Left kidney (tissue), 1 donor: ENCODE measurements at regions not wholly inside any gene's neighbourhood (a gene's known extent, or its start where the extent isn't known, plus 50 kb on each side); places are given as distances from the start of the nearest gene placed in this dataset.
"Not testable (repeated sequence)": the region's sequence is repeated elsewhere in the genome, so short reads cannot be mapped to it uniquely, and the experiment has no call there.

Experiments
- DNase-seq: peaks from one replicate; pipeline ENCODE4 v3.0.0-alpha.2; 2013

DNA sequence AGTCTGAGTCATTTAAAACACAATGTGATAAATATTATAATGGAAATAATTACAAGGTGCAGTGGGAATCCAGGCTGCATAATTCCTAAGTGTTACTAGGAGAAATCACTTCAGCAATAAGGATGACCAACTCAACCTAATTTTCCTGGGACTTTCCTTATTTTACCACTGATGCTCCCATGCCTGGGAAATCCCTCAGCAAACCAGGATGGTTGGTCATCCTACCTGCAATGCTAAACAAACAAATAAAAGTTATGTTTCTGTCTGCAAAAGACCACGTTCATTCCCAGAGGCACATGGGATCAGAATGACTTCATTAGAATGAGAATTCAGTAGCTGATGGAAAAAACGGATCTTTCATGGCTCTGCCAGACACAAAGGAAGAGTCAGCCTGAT is 130.8 kb upstream of the RAP1B start:
- DNase-seq = no peak

DNA sequence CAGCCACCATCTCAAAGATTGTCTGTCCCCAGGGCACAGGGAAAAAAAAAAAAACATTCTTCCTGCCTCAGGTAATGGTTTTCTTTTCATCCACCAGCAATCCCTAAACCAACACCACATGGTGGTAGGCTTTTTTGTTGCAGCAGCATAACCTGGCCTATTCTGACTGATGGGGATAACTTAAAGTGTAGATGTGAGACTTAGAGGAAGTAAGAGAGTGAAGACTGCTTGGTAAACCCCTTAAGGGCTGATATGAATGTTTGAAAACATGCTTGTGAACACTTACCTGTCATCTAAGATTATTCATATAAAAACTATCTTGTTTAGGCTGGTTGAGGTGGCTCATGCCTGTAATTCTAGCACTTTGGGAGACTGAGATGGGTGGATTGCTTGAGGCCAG is 130.2 kb upstream of the RAP1B start:
- no peak for DNase-seq

DNA sequence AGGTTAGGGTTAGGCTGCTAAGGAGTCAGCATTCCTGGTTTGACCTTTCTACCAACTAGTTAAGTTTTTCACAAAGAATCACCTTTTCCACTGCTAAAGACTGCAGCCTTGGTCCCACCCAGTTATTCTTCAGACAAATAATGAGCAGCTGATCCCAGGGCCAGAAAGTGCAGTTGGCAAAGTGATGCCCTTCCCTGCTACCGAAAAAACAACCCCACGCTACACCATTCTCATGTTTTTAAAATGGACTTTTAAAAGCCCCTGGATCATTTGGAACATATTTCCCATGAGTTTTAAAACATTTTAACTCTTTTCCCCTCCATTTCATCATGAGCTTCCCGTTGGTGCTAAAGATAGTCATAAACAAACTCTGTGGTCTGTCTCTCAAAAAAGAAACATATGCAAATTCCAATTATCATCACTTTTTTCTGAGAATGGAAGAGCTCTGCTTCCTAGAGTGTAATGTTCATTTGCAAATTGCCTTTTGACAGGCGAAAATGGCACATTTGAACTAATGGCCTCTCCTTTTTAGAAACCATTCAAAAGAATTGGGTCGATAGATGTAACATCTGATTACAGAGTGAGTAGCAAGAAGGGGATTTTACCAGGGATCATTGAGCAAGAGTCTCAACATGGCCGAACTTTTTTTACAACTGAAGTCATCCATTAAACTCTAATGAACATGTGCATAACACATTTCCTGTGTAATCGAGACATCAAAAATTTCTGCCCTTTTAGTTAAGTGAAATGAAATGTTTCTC is 129.3 kb upstream of the RAP1B start:
- DNase-seq = no peak

DNA sequence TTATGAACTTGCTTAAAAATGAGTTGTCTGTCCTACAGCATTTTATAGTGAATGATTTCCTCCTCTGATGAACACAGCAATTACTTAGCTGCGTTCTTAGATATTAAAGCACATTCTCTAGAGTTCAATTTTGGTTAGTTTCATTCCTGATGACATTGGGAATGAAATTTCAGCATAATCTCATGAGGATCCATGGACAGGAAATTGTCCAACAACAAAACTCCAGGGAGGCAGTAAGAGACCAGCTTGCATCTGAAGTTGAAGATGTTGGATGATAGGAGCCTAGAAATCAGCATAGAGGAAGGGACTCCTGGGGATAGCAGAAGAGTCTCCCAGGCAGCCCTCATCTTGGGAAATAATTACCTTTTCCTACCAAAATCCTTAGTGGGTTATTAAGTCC is 128.7 kb upstream of the RAP1B start:
- DNase-seq = no peak

DNA sequence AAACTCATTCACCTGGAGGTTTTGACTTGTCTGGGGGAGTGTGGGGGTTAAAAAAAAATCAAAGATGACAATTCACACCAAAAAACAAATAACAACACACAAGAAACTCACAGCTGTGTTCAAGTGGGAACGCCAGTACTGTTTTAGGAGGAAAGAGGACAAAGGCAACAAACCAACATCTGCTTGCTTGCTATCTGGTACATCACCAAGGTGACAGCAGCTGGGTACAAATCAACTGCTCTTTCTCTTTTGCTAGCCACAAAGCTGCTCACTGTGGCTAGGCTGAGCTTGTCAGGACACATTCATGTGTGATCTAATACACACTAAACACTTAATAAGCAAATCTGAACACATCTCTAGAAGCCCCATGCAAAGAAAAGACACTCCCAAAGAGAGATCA is 128.0 kb upstream of the RAP1B start:
- no peak for DNase-seq

DNA sequence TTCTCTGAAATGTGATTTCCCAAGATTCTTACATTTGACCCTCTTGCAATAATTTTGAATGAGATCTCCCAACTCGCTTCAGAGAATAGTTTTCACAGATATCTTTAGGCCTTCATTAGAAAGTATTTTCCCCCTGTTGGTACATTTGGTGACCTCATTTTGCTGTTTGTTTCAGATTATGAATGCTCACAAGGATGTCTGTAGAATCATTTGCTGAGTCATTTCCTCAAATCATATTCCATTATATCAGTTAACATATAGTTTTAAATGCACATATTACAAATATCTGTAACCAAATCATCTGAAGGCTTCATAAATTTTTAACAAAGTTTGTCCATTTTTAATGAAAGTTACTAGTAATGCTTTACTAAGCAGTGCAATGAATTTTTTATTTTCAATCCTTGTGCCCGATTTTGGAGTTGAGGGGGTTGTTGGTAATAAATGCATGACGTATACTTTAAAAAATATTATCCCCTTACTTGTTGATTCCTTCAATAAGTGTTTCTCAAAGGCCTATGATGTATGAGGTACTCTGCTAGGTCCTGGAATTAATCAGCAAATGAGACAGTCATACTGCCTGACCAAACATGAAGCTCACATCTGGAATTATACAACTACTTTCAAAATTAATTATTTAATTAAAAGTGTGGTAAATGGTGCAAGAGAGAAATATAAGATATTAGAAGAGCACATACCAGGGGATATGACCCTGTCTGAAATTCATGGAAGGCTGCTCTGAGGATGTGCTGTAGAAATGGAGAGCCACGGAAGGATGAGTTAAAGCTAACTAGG is 126.9 kb upstream of the RAP1B start:
- DNase-seq = no peak

DNA sequence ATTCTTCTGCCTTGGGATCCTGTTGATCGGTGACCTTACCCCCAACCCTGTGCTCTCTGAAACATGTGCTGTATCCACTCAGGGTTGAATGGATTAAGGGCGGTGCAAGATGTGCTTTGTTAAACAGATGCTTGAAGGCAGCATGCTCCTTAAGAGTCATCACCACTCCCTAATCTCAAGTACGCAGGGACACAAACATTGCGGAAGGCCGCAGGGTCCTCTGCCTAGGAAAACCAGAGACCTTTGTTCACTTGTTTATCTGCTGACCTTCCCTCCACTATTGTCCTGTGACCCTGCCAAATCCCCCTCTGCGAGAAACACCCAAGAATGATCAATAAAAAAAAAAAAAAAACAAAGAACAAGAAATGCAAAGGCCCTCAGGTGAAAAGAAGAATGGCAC is 126.1 kb upstream of the RAP1B start:
- DNase-seq = not testable (repeated sequence)

DNA sequence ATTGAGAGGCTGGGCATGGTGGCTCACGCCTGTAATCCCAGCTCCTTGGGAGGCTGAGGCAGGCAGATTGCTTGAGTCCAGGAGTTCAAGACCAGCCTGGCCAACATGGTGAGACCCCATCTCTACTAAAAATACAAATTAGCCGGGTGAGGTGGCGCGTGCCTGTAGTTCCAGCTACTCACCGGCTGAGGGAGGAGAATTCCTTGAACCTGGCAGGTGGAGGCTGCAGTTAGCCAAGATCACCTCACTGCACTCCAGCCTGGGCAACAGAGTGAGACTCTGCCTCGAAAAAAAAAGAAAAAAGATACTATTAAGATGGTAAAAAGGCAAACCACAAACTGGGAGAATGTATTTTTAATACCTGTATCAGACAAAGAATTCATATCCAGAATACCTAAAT is 124.2 kb upstream of the RAP1B start:
- DNase-seq = not testable (repeated sequence)

DNA sequence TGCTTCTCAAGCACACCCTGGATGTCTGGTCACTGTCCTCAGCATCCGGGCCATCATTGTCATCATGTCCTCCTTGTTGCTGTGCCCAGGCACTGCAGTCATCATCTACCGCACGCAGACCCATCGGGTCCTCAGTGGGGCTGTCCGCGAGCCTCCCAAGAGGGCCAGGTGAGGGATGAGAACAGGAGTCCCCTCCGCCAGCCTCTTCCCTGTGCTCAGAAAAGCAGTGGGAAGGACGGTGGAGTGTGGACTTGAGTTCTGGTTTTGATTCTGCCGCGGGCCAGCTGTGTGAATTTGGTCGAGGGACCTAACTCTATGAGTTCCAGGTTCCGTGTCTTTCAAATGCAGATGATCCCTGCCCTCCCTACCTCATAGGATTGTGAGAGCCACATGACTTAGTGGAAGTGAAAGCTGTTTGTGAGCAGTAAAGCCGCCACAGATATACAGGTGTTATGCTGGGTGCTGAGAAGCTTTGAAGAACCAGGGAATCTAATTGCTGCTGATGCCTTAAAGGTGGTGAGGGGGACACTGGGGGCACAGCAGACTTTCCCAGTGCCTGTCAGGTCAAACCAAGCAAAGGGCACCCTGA is 122.9 kb upstream of the RAP1B start:
- no peak for DNase-seq

DNA sequence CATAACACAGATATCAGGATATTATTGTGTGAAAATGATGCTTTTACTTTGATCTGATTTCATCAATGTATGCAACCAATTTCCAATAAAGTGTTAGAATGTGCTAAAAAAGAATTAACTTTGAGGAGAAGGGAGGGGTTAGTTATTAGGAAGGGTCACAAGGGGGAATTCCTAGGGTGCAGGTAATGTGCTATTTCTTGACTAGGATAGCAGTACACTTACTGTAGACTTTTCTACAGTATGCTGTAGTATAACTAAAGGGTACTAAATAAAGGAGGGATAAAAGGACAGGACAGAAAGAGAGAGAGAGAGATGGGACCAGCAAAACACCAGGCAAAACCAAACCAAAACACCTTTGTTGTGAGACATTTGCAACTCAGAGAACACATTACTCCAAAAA is 121.4 kb upstream of the RAP1B start:
- DNase-seq = no peak

DNA sequence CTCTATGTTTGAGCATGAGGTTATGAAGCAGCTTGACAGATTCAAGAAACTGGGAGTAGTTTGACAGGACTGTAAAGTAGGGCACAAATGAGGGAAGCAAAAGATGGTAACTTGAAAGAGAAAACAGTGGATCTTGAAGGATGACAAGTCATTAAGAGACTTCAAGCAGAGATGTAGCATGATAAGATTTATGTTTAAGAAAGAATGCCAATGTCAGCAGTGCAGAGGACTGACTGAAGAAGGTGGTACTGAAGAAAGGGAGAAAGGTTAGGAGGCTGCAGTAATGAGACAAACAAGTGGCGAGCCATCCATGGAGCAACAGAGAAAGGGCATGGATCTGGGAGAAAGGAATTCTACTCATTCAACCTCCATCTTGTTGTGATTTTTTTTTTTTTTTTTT is 120.2 kb upstream of the RAP1B start:
- DNase-seq = no peak

DNA sequence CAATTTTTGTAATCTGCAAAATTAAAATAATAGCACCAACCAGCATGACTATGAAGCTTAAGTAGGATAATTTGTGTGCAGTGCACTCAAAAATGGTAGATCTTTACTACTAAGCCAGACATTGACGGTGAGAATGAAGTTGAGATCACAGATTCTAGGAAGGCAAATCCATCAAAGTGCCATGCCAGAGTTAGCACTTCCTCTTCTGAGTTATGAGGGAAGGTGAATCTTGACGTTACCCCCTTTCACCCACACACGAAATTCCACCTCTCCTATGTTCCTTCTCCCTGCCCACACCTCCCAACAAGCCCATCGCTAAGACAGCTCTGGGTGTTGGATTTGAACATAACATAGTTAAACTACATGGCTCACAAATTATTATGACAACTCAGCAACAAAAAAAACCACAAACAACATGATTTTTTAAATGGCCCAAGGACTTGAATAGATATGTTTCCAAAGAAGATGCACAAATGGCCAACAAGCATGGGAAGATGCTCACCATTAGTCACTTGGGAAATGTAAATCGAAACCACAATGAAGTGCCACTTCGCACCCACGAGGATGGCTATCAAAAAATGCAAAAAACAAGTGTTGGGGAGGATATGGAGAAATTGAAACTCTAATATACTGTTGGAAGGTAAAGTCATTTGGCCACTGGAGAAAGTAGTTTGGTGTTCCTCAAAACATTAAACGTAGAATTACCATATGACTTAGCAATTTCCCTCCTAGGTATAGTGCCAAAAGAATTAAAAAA is 119.3 kb upstream of the RAP1B start:
- DNase-seq = no peak

DNA sequence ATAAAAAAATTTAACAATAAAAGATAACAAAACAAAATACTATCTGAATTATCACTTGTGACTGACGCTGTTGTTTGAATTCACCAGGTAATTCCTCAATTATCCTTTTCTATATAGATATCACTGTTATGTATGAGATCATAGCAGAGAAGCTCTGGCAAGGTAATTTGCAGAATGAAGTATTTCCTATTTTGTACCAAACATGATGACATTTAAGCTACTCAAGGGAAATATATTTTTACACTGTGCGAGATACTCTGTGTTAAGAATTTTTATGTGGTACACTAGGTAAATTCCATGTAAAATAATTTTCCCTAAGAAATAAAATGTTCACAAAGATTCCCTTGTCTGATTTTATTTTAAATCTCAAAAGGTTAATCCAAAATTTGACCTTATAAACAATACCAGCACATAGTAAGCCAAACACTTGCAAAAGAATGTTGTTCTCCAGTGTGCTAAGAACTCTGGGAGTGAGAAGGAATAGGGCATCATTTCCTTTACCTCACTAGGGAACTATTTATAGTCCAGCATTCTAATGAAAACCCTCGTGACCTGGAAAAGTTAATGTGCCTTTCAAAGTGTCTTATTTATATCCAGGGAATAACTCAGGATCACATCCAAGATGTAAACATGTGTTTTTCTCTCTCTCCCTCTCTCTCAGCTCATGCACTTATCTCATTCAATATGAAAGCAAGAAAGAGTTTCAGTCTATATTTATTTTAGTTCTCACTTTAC is 115.2 kb upstream of the RAP1B start:
- DNase-seq = peak; percentile 45

DNA sequence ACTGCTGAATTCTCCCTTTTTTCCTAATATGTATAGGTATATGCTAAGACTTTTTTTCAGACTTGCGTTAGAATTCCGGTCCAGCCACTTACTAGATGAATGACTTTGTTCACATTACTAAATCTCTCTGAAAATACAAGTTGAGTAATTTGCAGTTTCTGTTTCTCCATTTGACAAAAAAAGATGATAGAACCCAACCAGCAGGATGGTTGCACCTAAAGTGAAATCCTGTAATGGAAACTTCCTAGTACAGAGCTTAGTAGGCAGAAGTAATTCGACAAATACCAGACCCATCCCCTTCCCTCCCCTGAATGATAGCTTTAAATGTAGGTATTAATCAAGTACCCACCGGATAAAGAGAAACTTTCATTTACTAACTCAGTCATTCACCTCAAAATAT is 113.6 kb upstream of the RAP1B start:
- DNase-seq = no peak

DNA sequence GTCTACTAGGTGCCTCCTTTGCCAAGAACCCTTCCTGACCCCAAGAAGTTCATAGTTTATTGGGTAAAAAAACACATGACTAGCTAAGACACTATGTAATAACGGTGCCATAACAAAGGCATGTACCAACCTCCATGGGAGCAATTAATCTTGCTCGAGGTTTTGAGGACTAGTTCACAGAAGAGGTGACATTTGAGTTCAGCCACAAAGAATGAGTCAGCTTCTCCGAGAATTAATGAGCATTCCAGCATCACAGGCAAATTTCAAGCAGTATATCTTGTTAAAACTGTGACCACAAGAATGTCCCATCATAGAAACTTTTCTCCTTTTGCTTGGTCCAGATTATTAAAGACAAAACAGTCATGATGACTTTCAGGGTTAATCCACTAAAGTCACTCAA is 113.0 kb upstream of the RAP1B start:
- DNase-seq = peak; percentile 24

DNA sequence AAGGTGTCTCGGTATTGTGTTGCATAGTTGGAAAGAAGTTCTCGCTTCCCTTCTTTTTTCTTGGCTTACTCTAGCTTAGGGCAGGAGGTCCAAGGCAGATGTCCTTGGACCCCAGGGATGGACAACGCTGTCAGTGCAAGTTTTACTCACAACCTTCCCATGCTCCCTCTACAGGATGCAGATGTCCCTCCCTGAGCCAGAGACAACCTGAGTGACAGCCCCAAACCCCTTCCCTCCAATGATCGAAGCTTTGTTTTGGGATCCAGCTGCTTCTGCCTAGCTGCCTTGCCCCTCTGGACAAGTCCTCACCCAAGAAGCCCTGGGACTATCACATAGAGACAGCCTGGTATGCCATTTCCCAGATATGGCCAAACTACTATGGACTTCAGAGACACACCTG is 112.0 kb upstream of the RAP1B start:
- no peak for DNase-seq

DNA sequence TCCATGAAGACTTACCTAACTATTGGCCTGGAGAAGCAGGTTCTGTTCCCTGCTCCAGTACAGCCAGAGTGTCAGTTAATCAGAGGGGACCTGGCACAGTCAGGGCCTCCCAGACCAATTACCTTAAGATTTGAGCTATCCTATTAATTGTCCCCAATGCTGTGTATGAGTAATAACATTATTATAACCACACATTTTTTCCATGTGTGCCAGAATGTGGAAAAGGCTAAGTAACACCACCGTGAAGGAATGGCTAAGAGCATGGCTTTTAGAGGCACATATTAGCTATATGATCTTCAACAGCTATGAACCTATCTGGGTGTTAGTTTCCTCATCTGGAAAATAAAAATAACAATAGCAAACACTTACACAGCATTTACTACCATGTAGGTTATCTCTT is 111.1 kb upstream of the RAP1B start:
- DNase-seq = no peak

DNA sequence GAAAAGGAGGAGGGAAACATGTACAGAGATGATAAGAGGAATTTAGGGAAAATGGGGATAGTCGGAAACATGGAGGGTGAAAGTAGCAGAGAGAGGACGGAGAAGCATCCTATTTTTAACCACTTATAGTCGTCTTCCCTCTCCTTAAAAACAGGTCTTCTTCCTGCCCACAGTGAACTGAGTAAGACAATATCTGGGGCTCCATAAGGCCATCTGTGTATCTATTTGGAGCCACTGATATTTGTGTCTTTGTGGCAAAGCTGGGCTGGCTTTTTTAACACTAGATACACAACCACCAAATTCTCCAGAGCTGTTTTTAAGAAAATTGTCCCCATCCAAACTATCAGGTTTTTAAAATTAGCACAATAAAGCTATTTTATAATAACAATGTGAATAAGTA is 109.5 kb upstream of the RAP1B start:
- DNase-seq = no peak

DNA sequence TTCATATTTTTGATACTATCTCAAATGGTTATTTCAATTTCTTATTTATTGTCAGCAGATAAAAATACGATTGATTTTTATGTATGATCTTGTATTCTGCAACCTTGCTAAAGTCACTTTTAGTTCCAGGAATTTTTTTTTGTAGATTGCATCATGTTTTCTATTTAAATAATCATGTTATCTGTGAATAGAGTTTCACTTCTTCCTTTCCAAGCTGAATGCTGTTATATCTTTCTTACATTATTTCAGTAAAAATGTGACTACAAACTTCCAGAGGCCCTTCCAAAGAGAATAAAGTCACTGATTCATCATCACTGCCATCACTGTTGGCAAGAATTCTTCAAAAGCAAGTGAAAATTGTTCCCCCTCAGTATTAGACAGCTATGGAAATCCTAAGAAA is 104.7 kb upstream of the RAP1B start:
- DNase-seq = no peak

DNA sequence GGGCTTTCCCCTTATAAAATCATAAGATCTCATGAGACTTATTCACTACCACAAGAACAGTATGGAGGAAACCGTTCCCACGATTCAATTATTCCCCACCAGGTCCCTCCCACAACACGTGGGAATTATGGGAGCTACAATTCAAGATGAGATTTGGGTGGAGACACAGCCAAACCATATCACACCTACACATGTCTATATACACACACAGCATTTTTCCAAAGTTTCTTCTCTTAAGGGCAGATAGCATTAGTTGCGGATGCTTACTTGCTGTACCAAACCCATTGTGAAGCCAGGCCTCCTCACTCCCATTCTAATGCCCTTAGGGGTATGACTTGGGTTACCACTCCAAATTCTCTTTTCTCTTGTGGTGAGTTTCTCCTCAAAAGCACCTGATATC is 104.1 kb upstream of the RAP1B start:
- DNase-seq = no peak

DNA sequence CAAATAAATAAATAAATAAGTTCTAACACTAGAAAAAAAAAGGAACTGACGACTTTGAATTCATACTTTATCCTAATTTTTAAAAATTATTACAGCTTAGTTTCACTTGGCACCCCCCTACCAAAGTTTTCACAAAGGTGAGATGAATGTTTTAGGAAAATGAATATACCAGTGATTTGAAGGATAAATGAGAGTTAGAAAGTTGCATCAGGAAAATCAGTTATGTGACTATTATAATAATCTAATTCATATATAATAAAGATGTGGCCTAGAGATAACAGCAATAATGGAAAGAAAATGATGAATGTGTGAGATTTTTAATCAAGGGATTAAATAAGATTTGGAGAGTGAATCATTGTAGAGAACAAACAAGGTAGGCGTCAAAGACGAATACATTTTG is 103.0 kb upstream of the RAP1B start:
- no peak for DNase-seq

DNA sequence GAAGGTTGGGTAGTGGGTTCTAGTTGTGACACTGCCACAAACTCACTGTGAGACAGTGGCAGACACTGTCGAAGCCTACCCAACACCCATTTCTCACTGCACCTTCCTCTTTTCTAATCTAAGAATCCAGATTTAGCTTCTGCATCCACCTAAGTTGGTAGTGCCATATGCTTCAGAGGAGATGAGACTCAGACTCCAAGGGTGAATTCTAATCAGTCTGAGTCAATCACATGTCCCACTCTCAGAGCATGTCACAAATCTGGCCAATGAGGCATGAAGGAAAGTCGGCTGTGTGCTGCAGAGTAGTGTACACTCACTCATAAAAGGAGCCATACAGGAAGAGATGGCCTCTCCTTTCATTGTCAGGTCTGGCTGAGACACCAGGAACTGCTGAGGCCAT is 102.1 kb upstream of the RAP1B start:
- no peak for DNase-seq
